GM12878 (cell line): ENCODE measurements at regions not wholly inside any gene's neighbourhood (a gene's known extent, or its start where the extent isn't known, plus 50 kb on each side); places are given as distances from the start of the nearest gene placed in this dataset.

Source experiments
- ATAC-seq: fragments of 200-7000 bp; cut with Tn5 transposase; 3 replicates; pipeline ENCODE4 v1.9.1; 2020; ENCODE audit warnings: mild to moderate bottlenecking, moderate library complexity
- BruUV-seq: library from RNA; stranded (reverse); fragments of 400-500 nt; replicated peaks from 2 replicates; lab custom pipeline; 2021; lab: Mats Ljungman, UMichigan
- CTCF ChIA-PET: fragments of 300-600 bp; sonication (Branson Sonifier 250); formaldehyde crosslinking; extraction: SDS; loops from one replicate; lab custom pipeline; 2021; ENCODE audit warnings: inconsistent platforms; lab: Yijun Ruan, JAX
- POLR2A ChIA-PET: fragments of 350-600 bp; formaldehyde crosslinking; extraction: SDS; loops from one replicate; lab custom pipeline; 2021; ENCODE audit warnings: inconsistent platforms; lab: Charles Lee
- RAD21 ChIA-PET: fragments of 300-600 bp; sonication (Branson Sonifier 250); formaldehyde crosslinking; loops from one replicate; lab custom pipeline; 2023; ENCODE audit warnings: antibody characterized with exemption; ENCODE audit not compliant: unreplicated experiment; lab: Charles Lee
- SMC1A ChIA-PET: fragments of 300-600 bp; sonication (Branson Sonifier 250); formaldehyde crosslinking; loops from one replicate; lab custom pipeline; 2023; ENCODE audit not compliant: unreplicated experiment, uncharacterized antibody; lab: Charles Lee
- DNase-seq: peaks from one replicate; pipeline ENCODE4 v3.0.0-alpha.2; 2011; ENCODE audit warnings: low read depth, low spot score
- FAIRE-seq: peaks from 3 replicates; lab custom pipeline; 2011; peaks lifted over from hg19 to GRCh38; lab: Jason Lieb, UNC
- H2AFZ ChIP-seq: 2 replicates; pipeline ENCODE4 v1.6.0; 2011; ENCODE audit warnings: low read depth, low read length, control low read depth; ENCODE audit not compliant: control insufficient read depth
- H3K27ac ChIP-seq: 2 replicates; pipeline ENCODE4 v1.5.1; 2011; ENCODE audit warnings: control low read depth; ENCODE audit not compliant: control insufficient read depth, insufficient read depth
- H3K27me3 ChIP-seq, 2 experiments: replicated peaks in 1 of 2; 2 replicates each; pipeline versions ENCODE4 v1.6.0 to v1.6.1; 2011; ENCODE audit warnings: low read length in 1 of 2; ENCODE audit not compliant: control insufficient read depth in 2 of 2, insufficient read depth in 2 of 2
- H3K36me3 ChIP-seq, 2 experiments: 2 replicates each; pipeline ENCODE4 v1.5.1; 2011; ENCODE audit warnings: low read length in 1 of 2; ENCODE audit not compliant: control insufficient read depth in 2 of 2, insufficient read depth in 2 of 2
- H3K4me1 ChIP-seq: 2 replicates; pipeline ENCODE4 v1.6.1; 2011; ENCODE audit warnings: mild to moderate bottlenecking, low read length, moderate library complexity, mixed read lengths; ENCODE audit not compliant: control insufficient read depth, insufficient read depth
- H3K4me2 ChIP-seq: 2 replicates; pipeline ENCODE4 v1.6.0; 2011; ENCODE audit warnings: control low read depth; ENCODE audit not compliant: control insufficient read depth, insufficient read depth
- H3K4me3 ChIP-seq: fragments of 200-600 bp; sonication (generic); 2 replicates; pipeline ENCODE4 v1.5.1; 2016
- H3K79me2 ChIP-seq: 2 replicates; pipeline ENCODE4 v1.6.0; 2011; ENCODE audit warnings: low read length; ENCODE audit not compliant: control insufficient read depth, insufficient read depth
- H3K9ac ChIP-seq: 2 replicates; pipeline ENCODE4 v1.8.0; 2011; ENCODE audit warnings: low read length, control low read depth, mixed read lengths; ENCODE audit not compliant: control insufficient read depth, insufficient read depth
- H3K9me3 ChIP-seq: replicated peaks from 3 replicates; pipeline ENCODE4 v1.5.1; 2011; ENCODE audit warnings: mild to moderate bottlenecking, low read length; ENCODE audit not compliant: control insufficient read depth, insufficient read depth
- H4K20me1 ChIP-seq: 2 replicates; pipeline ENCODE4 v1.6.0; 2011; ENCODE audit not compliant: control insufficient read depth, insufficient read depth
- BRCA1 ChIP-seq: IDR thresholded peaks from 2 replicates; pipeline ENCODE4 v1.6.1; 2011; ENCODE audit warnings: low read depth, low read length, improper control_type of control experiment
- MXI1 ChIP-seq: fragments of 150-350 bp; IDR thresholded peaks from 2 replicates; pipeline ENCODE4 v1.6.1; 2011; ENCODE audit warnings: low read depth, mild to moderate bottlenecking, inconsistent platforms, low read length, improper control_type of control experiment
- POLR2AphosphoS5 ChIP-seq: IDR thresholded peaks from 2 replicates; pipeline ENCODE4 v1.6.1; 2011; ENCODE audit warnings: mild to moderate bottlenecking, low read length, inconsistent platforms
- SP1 ChIP-seq: IDR thresholded peaks from one replicate; pipeline ENCODE4 v1.6.1; 2011; ENCODE audit warnings: low read depth, low read length
- WGBS: methylation state at CpG from one replicate; pipeline ENCODE4 v1.1.6; 2016; ENCODE audit warnings: low lambda C conversion rate; ENCODE audit not compliant: insufficient replicate concordance, insufficient coverage; ENCODE audit errors: missing lambda C conversion rate; 5-methylcytosine and 5-hydroxymethylcytosine counted together
- in situ Hi-C: fragments of 300-500 bp; cut with MboI; formaldehyde crosslinking; loops from 9 replicates; pipeline ENCODE4 v1.14.3; 2018; ENCODE audit warnings: mixed read lengths
- intact Hi-C: fragments of 100-400 bp; cut with micrococcal nuclease; formaldehyde crosslinking; loops from one replicate; pipeline ENCODE4 v1.14.2; 2022; ENCODE audit not compliant: unreplicated experiment
- TF ChIP-seq, protein P1 (sequence below): fragments of 450-650 bp; IDR thresholded peaks from 2 replicates; pipeline ENCODE4 v1.6.1; 2017; ENCODE audit warnings: antibody characterized with exemption, mild to moderate bottlenecking, moderate library complexity

DNA sequence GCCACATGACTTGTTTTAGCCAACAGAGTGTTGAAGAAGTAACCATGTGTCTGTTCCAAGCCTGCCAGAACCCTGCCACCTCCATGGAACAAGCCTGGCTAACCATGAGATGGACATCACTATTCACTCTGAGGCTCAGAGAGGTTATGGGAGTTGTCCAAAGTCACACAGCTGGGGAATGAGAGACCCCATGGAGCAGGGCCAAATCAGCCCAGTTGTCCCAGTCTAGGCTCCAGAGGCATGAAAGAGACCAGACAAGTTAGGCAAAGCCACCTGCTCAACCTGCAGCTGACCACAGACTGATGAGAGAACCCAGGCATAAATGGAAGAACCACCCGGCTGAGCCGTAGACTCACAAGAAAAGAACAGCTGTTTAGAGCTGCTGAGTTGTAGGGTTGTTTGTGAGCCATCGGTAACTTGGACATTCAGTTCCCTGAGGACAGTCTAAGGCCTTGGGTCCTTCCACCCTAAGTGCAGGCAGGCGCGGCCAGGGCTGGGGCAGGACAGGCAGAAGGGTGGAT lies 74.7 kb upstream of the PHF21B start:
- in situ Hi-C loops: no loop called here
- TF ChIP-seq SP1: no peak
- FAIRE-seq: no peak
- Histone ChIP-seq H2AFZ (no peak overlapping the region), H3K79me2 (no peaks in the 10 kb centered on the region), H3K9me3 (no peaks in the 10 kb centered on the region), H3K4me1 (no peaks in the 10 kb centered on the region), H3K36me3 (no peaks in the 10 kb centered on the region), H3K27ac (no peak overlapping the region), H3K27me3 (no peaks in the 10 kb centered on the region; a peak in 1 of 4 replicates), H3K4me2 (no peak overlapping the region), H3K4me3 (no peak overlapping the region), H4K20me1 (no peaks in the 10 kb centered on the region), H3K9ac (no peak overlapping the region)
- no TSS peak for BruUV-seq
- ChIA-PET CTCF (no interaction called here), SMC1A (no interaction called here), POLR2A (no interaction called here), RAD21 (no interaction called here)
- intact Hi-C loops: loop anchor here (5.0 kb wide), 1 partner anchor 262 kb away; no protein-coding TSS in a partner anchor
- DNase-seq: no peak
- ATAC-seq: no peak
- 86% methylated on average over 5 of the region's 5 CpGs for WGBS

DNA sequence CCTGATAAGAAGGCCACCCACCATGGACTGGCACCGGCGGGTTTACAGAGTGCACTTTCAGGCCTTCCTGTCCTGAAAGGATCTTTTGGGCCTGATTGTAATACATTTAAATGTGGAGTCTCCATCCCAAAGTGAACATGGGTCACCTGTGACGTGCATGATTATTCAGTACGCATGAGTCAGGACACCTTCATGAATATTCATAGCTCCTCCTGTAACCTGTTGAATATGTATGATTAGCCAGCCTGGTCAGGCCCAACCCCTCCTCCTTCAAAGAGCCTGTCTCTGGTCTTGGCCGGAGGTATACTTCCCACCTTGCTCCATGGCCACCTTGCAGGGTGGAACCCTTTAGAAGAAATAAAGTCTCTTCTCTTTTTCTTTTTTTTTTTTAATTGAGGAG lies 75.9 kb upstream of the NUP50 start:
- no TSS peak for BruUV-seq
- Histone ChIP-seq H3K9me3 (no peaks in the 10 kb centered on the region; the same call in 2 of the 3 replicates), H3K27me3 (no peaks in the 10 kb centered on the region; a peak in 1 of 4 replicates), H3K4me1 (no peaks in the 10 kb centered on the region), H3K9ac (no peak overlapping the region), H3K79me2 (no peaks in the 10 kb centered on the region), H3K4me3 (no peak overlapping the region), H3K27ac (no peak overlapping the region), H3K4me2 (no peak overlapping the region), H3K36me3 (no peaks in the 10 kb centered on the region), H4K20me1 (no peaks in the 10 kb centered on the region), H2AFZ (no peak overlapping the region)
- 41% methylated on average over 5 of the region's 5 CpGs for WGBS
- FAIRE-seq: no peak
- DNase-seq: no peak
- ATAC-seq: no peak
- in situ Hi-C loops: no loop called here
- SMC1A ChIA-PET: interaction anchor here (1.6 kb wide), 1 partner anchor 14 kb away, joined by 3 read pairs; no protein-coding TSS in a partner anchor
- POLR2A ChIA-PET: no interaction called here
- intact Hi-C loops: no loop called here
- RAD21 ChIA-PET: no interaction called here
- TF ChIP-seq MXI1: no peak
- TF ChIP-seq, protein P1, sequence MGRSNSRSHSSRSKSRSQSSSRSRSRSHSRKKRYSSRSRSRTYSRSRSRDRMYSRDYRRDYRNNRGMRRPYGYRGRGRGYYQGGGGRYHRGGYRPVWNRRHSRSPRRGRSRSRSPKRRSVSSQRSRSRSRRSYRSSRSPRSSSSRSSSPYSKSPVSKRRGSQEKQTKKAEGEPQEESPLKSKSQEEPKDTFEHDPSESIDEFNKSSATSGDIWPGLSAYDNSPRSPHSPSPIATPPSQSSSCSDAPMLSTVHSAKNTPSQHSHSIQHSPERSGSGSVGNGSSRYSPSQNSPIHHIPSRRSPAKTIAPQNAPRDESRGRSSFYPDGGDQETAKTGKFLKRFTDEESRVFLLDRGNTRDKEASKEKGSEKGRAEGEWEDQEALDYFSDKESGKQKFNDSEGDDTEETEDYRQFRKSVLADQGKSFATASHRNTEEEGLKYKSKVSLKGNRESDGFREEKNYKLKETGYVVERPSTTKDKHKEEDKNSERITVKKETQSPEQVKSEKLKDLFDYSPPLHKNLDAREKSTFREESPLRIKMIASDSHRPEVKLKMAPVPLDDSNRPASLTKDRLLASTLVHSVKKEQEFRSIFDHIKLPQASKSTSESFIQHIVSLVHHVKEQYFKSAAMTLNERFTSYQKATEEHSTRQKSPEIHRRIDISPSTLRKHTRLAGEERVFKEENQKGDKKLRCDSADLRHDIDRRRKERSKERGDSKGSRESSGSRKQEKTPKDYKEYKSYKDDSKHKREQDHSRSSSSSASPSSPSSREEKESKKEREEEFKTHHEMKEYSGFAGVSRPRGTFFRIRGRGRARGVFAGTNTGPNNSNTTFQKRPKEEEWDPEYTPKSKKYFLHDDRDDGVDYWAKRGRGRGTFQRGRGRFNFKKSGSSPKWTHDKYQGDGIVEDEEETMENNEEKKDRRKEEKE: no peak
- no peak for TF ChIP-seq POLR2AphosphoS5
- no peak for TF ChIP-seq BRCA1
- TF ChIP-seq, all 136 proteins: peak for 0
- CTCF ChIA-PET: interaction anchor here (0.6 kb wide), 1 partner anchor 261 kb away, joined by 5 read pairs; no protein-coding TSS in a partner anchor
